ENCODE measurements at regions not wholly inside any gene's neighbourhood (a gene's known extent, or its start where the extent isn't known, plus 50 kb on each side); places are given as distances from the start of the nearest gene placed in this dataset.

DNA sequence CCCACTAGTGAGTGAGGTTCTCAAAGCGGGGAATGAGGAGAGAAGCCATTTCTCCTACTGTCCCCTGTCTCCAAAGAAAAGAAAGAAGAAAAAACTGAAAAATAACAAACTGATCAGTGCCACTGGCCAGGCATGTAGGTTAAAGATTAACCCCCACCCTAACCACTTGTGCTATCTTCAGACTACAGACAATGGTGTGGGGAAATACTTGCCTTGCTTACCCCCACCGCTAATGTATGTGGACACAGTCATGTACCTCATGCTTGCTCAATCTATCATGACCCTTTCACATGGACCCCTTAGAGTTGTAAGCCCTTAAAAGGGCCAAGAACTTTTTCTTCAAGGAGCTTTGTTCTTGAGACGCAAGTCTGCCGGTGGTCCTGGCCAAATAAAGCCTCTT is 75.9 kb downstream of the EIF1AY start:
- TF ChIP-seq, protein P1, sequence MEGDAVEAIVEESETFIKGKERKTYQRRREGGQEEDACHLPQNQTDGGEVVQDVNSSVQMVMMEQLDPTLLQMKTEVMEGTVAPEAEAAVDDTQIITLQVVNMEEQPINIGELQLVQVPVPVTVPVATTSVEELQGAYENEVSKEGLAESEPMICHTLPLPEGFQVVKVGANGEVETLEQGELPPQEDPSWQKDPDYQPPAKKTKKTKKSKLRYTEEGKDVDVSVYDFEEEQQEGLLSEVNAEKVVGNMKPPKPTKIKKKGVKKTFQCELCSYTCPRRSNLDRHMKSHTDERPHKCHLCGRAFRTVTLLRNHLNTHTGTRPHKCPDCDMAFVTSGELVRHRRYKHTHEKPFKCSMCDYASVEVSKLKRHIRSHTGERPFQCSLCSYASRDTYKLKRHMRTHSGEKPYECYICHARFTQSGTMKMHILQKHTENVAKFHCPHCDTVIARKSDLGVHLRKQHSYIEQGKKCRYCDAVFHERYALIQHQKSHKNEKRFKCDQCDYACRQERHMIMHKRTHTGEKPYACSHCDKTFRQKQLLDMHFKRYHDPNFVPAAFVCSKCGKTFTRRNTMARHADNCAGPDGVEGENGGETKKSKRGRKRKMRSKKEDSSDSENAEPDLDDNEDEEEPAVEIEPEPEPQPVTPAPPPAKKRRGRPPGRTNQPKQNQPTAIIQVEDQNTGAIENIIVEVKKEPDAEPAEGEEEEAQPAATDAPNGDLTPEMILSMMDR (IDR thresholded peaks at IDR 0.05): no peak
- no peak for TF ChIP-seq ZFP36 (IDR thresholded peaks at IDR 0.05; ENCODE audit: borderline replicate concordance, partially characterized antibody)
- no peak for TF ChIP-seq MAX (IDR thresholded peaks at IDR 0.05)
